ENCODE measurements at regions not wholly inside any gene's neighbourhood (a gene's known extent, or its start where the extent isn't known, plus 50 kb on each side); places are given as distances from the start of the nearest gene placed in this dataset.

GRCh38 chr1:103854279-103854678 is 104.6 kb downstream of the AMY1C start:
- Histone ChIP-seq H3K27me3 (ENCODE audit: insufficient read depth, low read length) (no peaks in the 10 kb centered on the region), H3K36me3 (ENCODE audit: insufficient read depth, low read length) (no peaks in the 10 kb centered on the region)

GRCh38 chr1:103859721-103860120 is 110.0 kb downstream of the AMY1C start:
- H3K4me3 ChIP-seq (ENCODE audit: low read length), result no peak overlapping the region
- H3K36me3 ChIP-seq (ENCODE audit: insufficient read depth, low read length), result no peaks in the 10 kb centered on the region
- no peaks in the 10 kb centered on the region for H3K4me1 ChIP-seq (ENCODE audit: insufficient read depth, low read length)
- H2AFZ ChIP-seq (ENCODE audit: low read depth, low read length), result no peak overlapping the region
- H3K9me3 ChIP-seq (ENCODE audit: low read length), result no peaks in the 10 kb centered on the region
- no peaks in the 10 kb centered on the region for H3K27me3 ChIP-seq (ENCODE audit: insufficient read depth, low read length)

More at GRCh38 chr1:103854279-103854678, 104.6 kb downstream of the AMY1C start:
- Histone ChIP-seq H3K4me3 (ENCODE audit: low read length) (no peak overlapping the region), H3K9me3 (ENCODE audit: low read length) (no peaks in the 10 kb centered on the region), H3K4me1 (ENCODE audit: insufficient read depth, low read length) (no peaks in the 10 kb centered on the region), H2AFZ (ENCODE audit: low read depth, low read length) (no peak overlapping the region)

DNA sequence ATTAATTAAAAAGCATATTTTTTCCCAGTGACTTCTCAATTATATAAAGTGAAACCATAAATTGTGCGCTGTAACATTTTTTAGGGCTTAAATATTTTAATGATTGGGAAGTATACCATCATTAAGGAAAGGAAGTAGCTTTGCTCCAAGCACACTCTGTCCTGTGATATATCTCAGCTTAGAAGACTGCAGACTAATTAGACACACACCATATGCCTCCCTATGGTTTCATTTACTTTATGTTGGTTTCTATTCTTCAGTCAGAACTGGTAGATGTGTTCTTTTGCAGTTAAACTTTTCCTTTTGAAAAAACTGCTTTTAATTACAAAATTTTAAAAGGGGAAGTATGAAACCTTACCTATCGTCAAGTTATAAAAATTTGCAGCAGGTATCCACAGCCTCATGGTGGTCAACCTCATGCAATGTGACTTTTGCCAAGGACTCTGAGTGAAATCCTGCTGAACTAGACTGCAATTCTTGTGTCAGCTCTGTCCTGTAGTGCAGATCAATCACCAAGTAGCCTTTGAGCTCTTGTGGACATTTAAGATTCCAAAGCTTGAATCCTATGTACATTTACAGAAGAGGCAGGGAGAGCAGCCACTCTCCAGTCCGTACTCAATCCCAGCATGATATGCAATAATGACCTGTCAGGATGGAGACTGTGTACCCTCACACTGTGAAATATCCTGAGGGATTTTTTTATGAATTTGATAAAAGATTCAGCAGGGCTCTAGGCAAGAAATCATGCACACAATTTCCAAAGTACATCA is 149.1 kb downstream of the AMY1C start:
- no peak overlapping the region for H3K4me3 ChIP-seq (ENCODE audit: low read length)
- no peak overlapping the region for H2AFZ ChIP-seq (ENCODE audit: low read depth, low read length)
- no peaks in the 10 kb centered on the region for H3K27me3 ChIP-seq (ENCODE audit: insufficient read depth, low read length)
- H3K9me3 ChIP-seq (ENCODE audit: low read length), result no peaks in the 10 kb centered on the region
- H3K36me3 ChIP-seq (ENCODE audit: insufficient read depth, low read length), result no peaks in the 10 kb centered on the region
- H3K4me1 ChIP-seq (ENCODE audit: insufficient read depth, low read length), result no peaks in the 10 kb centered on the region

- Histone ChIP-seq H2AFZ (ENCODE audit: low read depth, low read length) (no peak overlapping the region), H3K4me1 (ENCODE audit: insufficient read depth, low read length) (no peaks in the 10 kb centered on the region), H3K36me3 (ENCODE audit: insufficient read depth, low read length) (no peaks in the 10 kb centered on the region), H3K27me3 (ENCODE audit: insufficient read depth, low read length) (no peaks in the 10 kb centered on the region), H3K9me3 (ENCODE audit: low read length) (no peaks in the 10 kb centered on the region), H3K4me3 (ENCODE audit: low read length) (no peak overlapping the region)
Measured at GRCh38 chr1:103900005-103900404, 150.3 kb downstream of the AMY1C start.

DNA sequence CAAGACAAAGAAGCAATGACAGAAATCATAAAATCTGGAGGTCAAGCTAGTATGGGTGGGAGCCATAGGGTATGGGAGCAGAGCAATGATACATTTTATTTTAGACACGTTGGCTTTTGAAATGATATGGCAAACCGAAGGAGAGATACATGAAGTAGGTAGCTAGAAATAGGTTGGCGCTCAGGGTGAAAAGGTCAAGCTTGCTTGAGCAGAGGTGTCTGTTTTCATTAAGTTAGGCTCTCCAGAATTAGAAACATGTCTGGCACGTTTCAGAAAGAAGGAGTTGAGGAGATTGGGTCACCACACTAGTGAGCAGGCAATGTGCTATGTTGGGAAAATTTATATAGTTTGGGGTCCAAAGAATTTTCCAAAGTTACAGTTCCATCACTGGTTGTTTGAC is 151.4 kb downstream of the AMY1C start:
- H3K27me3 ChIP-seq (ENCODE audit: insufficient read depth, low read length), result no peaks in the 10 kb centered on the region
- H2AFZ ChIP-seq (ENCODE audit: low read depth, low read length), result no peak overlapping the region
- H3K4me1 ChIP-seq (ENCODE audit: insufficient read depth, low read length), result no peaks in the 10 kb centered on the region
- H3K9me3 ChIP-seq (ENCODE audit: low read length), result no peaks in the 10 kb centered on the region
- H3K36me3 ChIP-seq (ENCODE audit: insufficient read depth, low read length), result no peaks in the 10 kb centered on the region
- no peak overlapping the region for H3K4me3 ChIP-seq (ENCODE audit: low read length)

- no peaks in the 10 kb centered on the region for H3K9me3 ChIP-seq (ENCODE audit: low read length)
- H2AFZ ChIP-seq (ENCODE audit: low read depth, low read length), result no peak overlapping the region
- H3K36me3 ChIP-seq (ENCODE audit: insufficient read depth, low read length), result no peaks in the 10 kb centered on the region
- H3K27me3 ChIP-seq (ENCODE audit: insufficient read depth, low read length), result no peaks in the 10 kb centered on the region
- H3K4me3 ChIP-seq (ENCODE audit: low read length), result no peak overlapping the region
- H3K4me1 ChIP-seq (ENCODE audit: insufficient read depth, low read length), result no peaks in the 10 kb centered on the region
Measured at GRCh38 chr1:103905363-103905762, 155.7 kb downstream of the AMY1C start.

DNA sequence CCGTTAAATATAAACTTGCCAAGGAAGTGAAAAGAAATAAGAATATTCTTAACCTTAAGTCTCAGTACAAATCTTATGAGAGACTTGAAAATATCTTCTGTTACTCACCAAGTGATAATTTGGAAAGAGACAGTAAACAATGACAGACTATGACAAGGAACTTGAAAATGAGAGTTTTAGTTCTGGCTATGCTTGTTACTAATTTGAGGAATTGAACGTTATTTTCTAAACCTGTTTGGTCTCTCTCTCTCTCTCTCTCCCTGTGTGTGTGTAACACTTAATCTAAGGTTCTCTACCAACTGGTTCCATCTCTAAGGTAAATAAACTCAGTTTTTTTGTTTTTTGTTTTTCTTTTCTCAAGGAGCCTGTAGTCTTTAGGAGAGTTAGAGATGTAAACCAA is 161.8 kb downstream of the AMY1C start:
- Histone ChIP-seq H3K36me3 (ENCODE audit: insufficient read depth, low read length) (no peaks in the 10 kb centered on the region), H3K4me3 (ENCODE audit: low read length) (no peak overlapping the region), H3K9me3 (ENCODE audit: low read length) (no peaks in the 10 kb centered on the region), H3K27me3 (ENCODE audit: insufficient read depth, low read length) (no peaks in the 10 kb centered on the region), H3K4me1 (ENCODE audit: insufficient read depth, low read length) (no peaks in the 10 kb centered on the region), H2AFZ (ENCODE audit: low read depth, low read length) (no peak overlapping the region)

- H2AFZ ChIP-seq (ENCODE audit: low read depth, low read length), result no peak overlapping the region
- H3K4me1 ChIP-seq (ENCODE audit: insufficient read depth, low read length), result no peaks in the 10 kb centered on the region
- no peaks in the 10 kb centered on the region for H3K27me3 ChIP-seq (ENCODE audit: insufficient read depth, low read length)
- H3K9me3 ChIP-seq (ENCODE audit: low read length), result no peaks in the 10 kb centered on the region
- H3K4me3 ChIP-seq (ENCODE audit: low read length), result no peak overlapping the region
- H3K36me3 ChIP-seq (ENCODE audit: insufficient read depth, low read length), result no peaks in the 10 kb centered on the region
Measured at GRCh38 chr1:103917795-103918194, 168.1 kb downstream of the AMY1C start.

DNA sequence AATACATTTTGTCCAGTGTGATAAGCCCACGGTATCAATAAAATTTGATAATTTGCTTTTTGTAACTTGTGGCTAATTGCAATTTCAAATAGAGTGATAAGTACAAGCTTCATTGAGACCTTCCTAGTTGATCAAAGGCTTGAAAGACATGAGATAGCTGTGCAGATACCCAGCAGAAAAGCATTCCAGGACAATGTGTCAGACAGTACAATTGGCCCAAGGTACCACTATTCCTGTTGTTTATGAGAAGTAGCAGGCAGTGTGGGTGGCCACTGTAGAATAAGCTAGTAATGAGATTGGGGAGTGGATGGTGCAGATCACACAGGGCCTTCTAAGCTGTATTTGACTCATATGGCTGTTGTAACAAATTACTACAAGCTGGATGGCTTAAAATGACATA is 182.2 kb downstream of the AMY1C start:
- Histone ChIP-seq H2AFZ (ENCODE audit: low read depth, low read length) (no peak overlapping the region), H3K9me3 (ENCODE audit: low read length) (no peaks in the 10 kb centered on the region), H3K36me3 (ENCODE audit: insufficient read depth, low read length) (no peaks in the 10 kb centered on the region), H3K4me3 (ENCODE audit: low read length) (no peak overlapping the region), H3K27me3 (ENCODE audit: insufficient read depth, low read length) (no peaks in the 10 kb centered on the region), H3K4me1 (ENCODE audit: insufficient read depth, low read length) (no peaks in the 10 kb centered on the region)

- no peak overlapping the region for H2AFZ ChIP-seq (ENCODE audit: low read depth, low read length)
- no peak overlapping the region for H3K4me3 ChIP-seq (ENCODE audit: low read length)
- H3K4me1 ChIP-seq (ENCODE audit: insufficient read depth, low read length), result no peaks in the 10 kb centered on the region
- H3K9me3 ChIP-seq (ENCODE audit: low read length), result no peaks in the 10 kb centered on the region
- no peaks in the 10 kb centered on the region for H3K36me3 ChIP-seq (ENCODE audit: insufficient read depth, low read length)
- H3K27me3 ChIP-seq (ENCODE audit: insufficient read depth, low read length), result no peaks in the 10 kb centered on the region
Measured at GRCh38 chr1:103937763-103938357, 188.2 kb downstream of the AMY1C start.

DNA sequence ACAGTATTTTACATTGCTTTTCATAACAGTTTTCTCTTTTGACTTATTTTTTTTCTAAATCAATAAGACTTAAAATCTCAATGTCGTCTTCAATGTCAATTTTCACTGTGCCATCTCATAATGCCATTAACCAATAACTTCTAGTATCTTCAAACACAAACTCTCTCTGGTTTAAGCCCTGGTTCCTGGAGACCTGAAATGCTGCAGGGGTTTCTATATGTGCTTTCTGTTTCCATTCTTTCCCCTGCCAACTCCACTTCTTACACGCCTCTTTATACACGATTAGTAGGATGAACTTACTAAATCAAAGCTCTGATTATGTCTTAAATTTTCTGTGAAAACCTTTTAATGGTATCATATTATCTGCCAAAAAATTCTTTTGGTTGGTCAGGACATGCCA is 191.4 kb downstream of the AMY1C start:
- Histone ChIP-seq H3K27me3 (ENCODE audit: insufficient read depth, low read length) (no peaks in the 10 kb centered on the region), H2AFZ (ENCODE audit: low read depth, low read length) (no peak overlapping the region), H3K4me1 (ENCODE audit: insufficient read depth, low read length) (no peaks in the 10 kb centered on the region), H3K4me3 (ENCODE audit: low read length) (no peak overlapping the region), H3K9me3 (ENCODE audit: low read length) (no peaks in the 10 kb centered on the region), H3K36me3 (ENCODE audit: insufficient read depth, low read length) (no peaks in the 10 kb centered on the region)

DNA sequence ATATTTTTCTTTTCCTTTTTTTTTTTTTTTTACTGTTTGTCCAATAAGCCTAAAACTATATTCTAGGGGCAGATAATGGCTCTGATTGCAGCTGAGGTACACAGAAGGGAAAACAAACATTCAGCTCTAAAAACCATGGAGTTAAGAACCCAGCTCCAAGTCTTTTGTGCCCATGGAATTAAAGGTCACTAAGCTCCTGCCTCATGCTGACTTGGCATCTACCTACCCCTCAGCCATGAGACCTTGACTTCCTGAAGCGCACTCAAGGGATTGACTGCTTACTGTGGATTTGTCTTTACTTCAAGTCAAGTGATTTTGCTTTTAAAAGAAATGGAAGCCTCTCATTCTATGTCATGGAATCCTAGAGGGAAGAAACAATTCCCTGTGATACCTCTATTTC is 192.3 kb downstream of the AMY1C start:
- no peak overlapping the region for H3K4me3 ChIP-seq (ENCODE audit: low read length)
- H2AFZ ChIP-seq (ENCODE audit: low read depth, low read length), result no peak overlapping the region
- H3K27me3 ChIP-seq (ENCODE audit: insufficient read depth, low read length), result no peaks in the 10 kb centered on the region
- no peaks in the 10 kb centered on the region for H3K4me1 ChIP-seq (ENCODE audit: insufficient read depth, low read length)
- H3K9me3 ChIP-seq (ENCODE audit: low read length), result no peaks in the 10 kb centered on the region
- H3K36me3 ChIP-seq (ENCODE audit: insufficient read depth, low read length), result no peaks in the 10 kb centered on the region

- Histone ChIP-seq H3K27me3 (ENCODE audit: insufficient read depth, low read length) (no peaks in the 10 kb centered on the region), H3K4me3 (ENCODE audit: low read length) (no peak overlapping the region), H2AFZ (ENCODE audit: low read depth, low read length) (no peak overlapping the region), H3K36me3 (ENCODE audit: insufficient read depth, low read length) (no peaks in the 10 kb centered on the region), H3K9me3 (ENCODE audit: low read length) (no peaks in the 10 kb centered on the region), H3K4me1 (ENCODE audit: insufficient read depth, low read length) (no peaks in the 10 kb centered on the region)
Measured at GRCh38 chr1:103945774-103946173, 196.1 kb downstream of the AMY1C start.

- no peaks in the 10 kb centered on the region for H3K27me3 ChIP-seq (ENCODE audit: insufficient read depth, low read length)
- H3K36me3 ChIP-seq (ENCODE audit: insufficient read depth, low read length), result no peaks in the 10 kb centered on the region
- H3K4me1 ChIP-seq (ENCODE audit: insufficient read depth, low read length), result no peaks in the 10 kb centered on the region
- no peak overlapping the region for H3K4me3 ChIP-seq (ENCODE audit: low read length)
- H2AFZ ChIP-seq (ENCODE audit: low read depth, low read length), result no peak overlapping the region
- no peaks in the 10 kb centered on the region for H3K9me3 ChIP-seq (ENCODE audit: low read length)
Measured at GRCh38 chr1:103948526-103948925, 198.8 kb downstream of the AMY1C start.
